ENCODE measurements at regions not wholly inside any gene's neighbourhood (a gene's known extent, or its start where the extent isn't known, plus 50 kb on each side); places are given as distances from the start of the nearest gene placed in this dataset.
"Not testable (repeated sequence)": the region's sequence is repeated elsewhere in the genome, so short reads cannot be mapped to it uniquely, and the experiment has no call there.

- no peak for TF ChIP-seq CTCF (IDR thresholded peaks at IDR 0.05; ENCODE audit: low read depth, low read length)
- no peaks in the 10 kb centered on the region for H3K4me1 ChIP-seq
- no peak for DNase-seq
- H3K36me3 ChIP-seq, result no peaks in the 10 kb centered on the region; the same call in 1 of the 2 replicates
- H3K4me3 ChIP-seq (ENCODE audit: low read depth, low read length), result no peak overlapping the region
- no peaks in the 10 kb centered on the region for H3K27me3 ChIP-seq
- no peaks in the 10 kb centered on the region for H3K9me3 ChIP-seq
Observed at GRCh38 chr4:23091711-23092110, 399.0 kb downstream of the GBA3 start.

DNA sequence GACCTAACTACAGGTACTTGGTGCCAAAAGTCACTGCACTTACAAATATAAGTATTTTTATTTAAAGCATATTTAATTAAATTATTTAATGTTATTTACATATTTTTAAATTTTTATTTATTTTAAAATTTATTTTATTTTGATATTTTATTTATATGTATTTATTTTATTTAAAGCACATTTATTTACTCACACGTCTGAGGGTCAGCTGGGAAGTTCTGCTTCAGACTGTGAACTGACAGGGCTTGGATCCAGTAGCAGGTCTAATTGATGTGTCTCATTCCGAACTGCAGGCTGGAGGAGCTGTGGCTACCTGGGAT, 392.5 kb downstream of the GBA3 start:
- TF ChIP-seq CTCF (IDR thresholded peaks at IDR 0.05; ENCODE audit: low read depth, low read length), result no peak
- H3K27me3 ChIP-seq, result no peaks in the 10 kb centered on the region
- no peaks in the 10 kb centered on the region for H3K4me1 ChIP-seq

GRCh38 chr4:23084559-23085248, 392.0 kb downstream of the GBA3 start:
- Histone ChIP-seq H3K4me1 (no peaks in the 10 kb centered on the region), H3K36me3 (no peaks in the 10 kb centered on the region; the same call in 1 of the 2 replicates), H3K27me3 (no peaks in the 10 kb centered on the region), H3K9me3 (no peaks in the 10 kb centered on the region), H3K4me3 (ENCODE audit: low read depth, low read length) (no peak overlapping the region)
- no peak for DNase-seq
- TF ChIP-seq CTCF (IDR thresholded peaks at IDR 0.05; ENCODE audit: low read depth, low read length), result no peak

More for the DNA sequence above, 392.5 kb downstream of the GBA3 start:
- Histone ChIP-seq H3K4me3 (ENCODE audit: low read depth, low read length) (no peak overlapping the region), H3K9me3 (no peaks in the 10 kb centered on the region), H3K36me3 (no peaks in the 10 kb centered on the region; the same call in 1 of the 2 replicates)
- DNase-seq, result no peak

- no peaks in the 10 kb centered on the region for H3K4me1 ChIP-seq
- TF ChIP-seq CTCF (IDR thresholded peaks at IDR 0.05; ENCODE audit: low read depth, low read length), result no peak
- H3K27me3 ChIP-seq, result no peaks in the 10 kb centered on the region
- no peak overlapping the region for H3K4me3 ChIP-seq (ENCODE audit: low read depth, low read length)
- no peaks in the 10 kb centered on the region for H3K9me3 ChIP-seq
- no peaks in the 10 kb centered on the region; the same call in 1 of the 2 replicates for H3K36me3 ChIP-seq
- no peak for DNase-seq
Observed at GRCh38 chr4:23083391-23083790, 390.7 kb downstream of the GBA3 start.

DNA sequence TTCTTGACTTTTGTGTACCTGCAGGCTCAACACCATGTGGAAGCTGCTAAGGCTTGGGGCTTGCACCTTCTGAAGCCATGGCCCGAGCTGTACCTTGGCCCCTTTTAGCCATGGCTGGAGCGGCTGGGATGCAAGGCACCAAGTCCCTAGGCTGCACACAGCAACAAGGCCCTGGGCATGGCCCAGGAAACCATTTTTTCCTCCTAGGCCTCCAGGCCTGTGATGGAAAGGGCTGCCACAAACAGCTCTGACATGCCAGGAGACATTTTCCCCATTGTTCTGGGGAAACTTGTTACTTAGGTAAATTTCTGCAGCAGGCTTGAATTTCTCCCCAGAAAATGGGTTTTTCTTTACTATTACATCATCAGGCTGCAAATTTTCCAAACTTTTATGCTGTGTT, 387.4 kb downstream of the GBA3 start:
- DNase-seq, result not testable (repeated sequence)

GRCh38 chr4:23070848-23071570, 378.3 kb downstream of the GBA3 start:
- Histone ChIP-seq H3K27me3 (no peaks in the 10 kb centered on the region), H3K9me3 (no peaks in the 10 kb centered on the region), H3K4me3 (ENCODE audit: low read depth, low read length) (no peak overlapping the region), H3K36me3 (no peaks in the 10 kb centered on the region), H3K4me1 (no peaks in the 10 kb centered on the region)
- no peak for TF ChIP-seq CTCF (IDR thresholded peaks at IDR 0.05; ENCODE audit: low read depth, low read length)
- DNase-seq, result no peak

More for the DNA sequence above, 387.4 kb downstream of the GBA3 start:
- H3K36me3 ChIP-seq; H3K4me3 ChIP-seq (ENCODE audit: low read depth, low read length); H3K9me3 ChIP-seq; H3K27me3 ChIP-seq; H3K4me1 ChIP-seq: not testable (repeated sequence)

Data from BE2C (cell line).